Fibroblast of lung (primary cell): ENCODE measurements at regions not wholly inside any gene's neighbourhood (a gene's known extent, or its start where the extent isn't known, plus 50 kb on each side); places are given as distances from the start of the nearest gene placed in this dataset.

ENCODE experiments used
- DNase-seq, 2 donors: peaks; one replicate each; pipeline versions ENCODE4 v3.0.0 to v3.0.0-alpha.2; 2010; ENCODE audit warnings: low read depth in 2 of 2
- H2AFZ ChIP-seq: 2 replicates; pipeline ENCODE4 v1.5.1; 2012; ENCODE audit warnings: low read length, control low read depth, inconsistent platforms
- H3K27ac ChIP-seq: 2 replicates; pipeline ENCODE4 v1.5.1; 2011; ENCODE audit warnings: low read length, control low read depth; ENCODE audit not compliant: insufficient read depth
- H3K27me3 ChIP-seq: 2 replicates; pipeline ENCODE4 v1.5.1; 2011; ENCODE audit warnings: mild to moderate bottlenecking, low read length; ENCODE audit not compliant: control insufficient read depth, insufficient read depth
- H3K36me3 ChIP-seq: 2 replicates; pipeline ENCODE4 v1.5.1; 2011; ENCODE audit warnings: low read length; ENCODE audit not compliant: control insufficient read depth, insufficient read depth
- H3K4me1 ChIP-seq: 2 replicates; pipeline ENCODE4 v1.5.1; 2011; ENCODE audit warnings: low read length; ENCODE audit not compliant: control insufficient read depth, insufficient read depth; ENCODE audit errors: extremely low read depth
- H3K4me2 ChIP-seq: 2 replicates; pipeline ENCODE4 v1.5.1; 2011; ENCODE audit warnings: low read length, control low read depth; ENCODE audit not compliant: insufficient read depth; ENCODE audit errors: extremely low read depth
- H3K4me3 ChIP-seq, 4 experiments: fragments of 200-600 bp in 1 of 4; sonication (generic) in 1 of 4; replicated peaks in 1 of 4; 2 replicates each; pipeline ENCODE4 v1.5.1; 2011 to 2016; ENCODE audit warnings: low read length in 4 of 4, low read depth in 3 of 4, mild to moderate bottlenecking in 3 of 4, control low read depth in 2 of 4, inconsistent platforms in 1 of 4, mixed read lengths in 1 of 4; ENCODE audit not compliant: insufficient read depth in 1 of 4; ENCODE audit errors: control extremely low read depth in 1 of 4
- H3K79me2 ChIP-seq: 2 replicates; pipeline ENCODE4 v1.5.1; 2012; ENCODE audit warnings: mild to moderate bottlenecking, low read length, inconsistent platforms; ENCODE audit not compliant: control insufficient read depth, insufficient read depth
- H3K9ac ChIP-seq: 2 replicates; pipeline ENCODE4 v1.5.1; 2011; ENCODE audit warnings: mild to moderate bottlenecking, low read length, control low read depth; ENCODE audit not compliant: insufficient read depth
- H3K9me3 ChIP-seq: 2 replicates; pipeline ENCODE4 v1.5.1; 2012; ENCODE audit warnings: low read depth, low read length; ENCODE audit not compliant: control insufficient read depth, insufficient read depth
- H4K20me1 ChIP-seq: 2 replicates; pipeline ENCODE4 v1.5.1; 2011; ENCODE audit warnings: low read length; ENCODE audit not compliant: control insufficient read depth, insufficient read depth; ENCODE audit errors: extremely low read depth
- EZH2 ChIP-seq: IDR thresholded peaks from 2 replicates; pipeline ENCODE4 v1.5.1; 2012; ENCODE audit warnings: low read length, control low read depth, mild to moderate bottlenecking; ENCODE audit errors: missing control alignments
- TF ChIP-seq, protein P1 (sequence below), 2 donors: IDR thresholded peaks in 1 of 2; conservative IDR thresholded peaks in 1 of 2; 1 replicate in 1 of 2; 2 replicates in 1 of 2; pipeline ENCODE4 v1.5.1; 2011 to 2012; ENCODE audit warnings: low read length in 2 of 2, control low read depth in 1 of 2, inconsistent platforms in 1 of 2, low read depth in 1 of 2, mild to moderate bottlenecking in 1 of 2

DNA sequence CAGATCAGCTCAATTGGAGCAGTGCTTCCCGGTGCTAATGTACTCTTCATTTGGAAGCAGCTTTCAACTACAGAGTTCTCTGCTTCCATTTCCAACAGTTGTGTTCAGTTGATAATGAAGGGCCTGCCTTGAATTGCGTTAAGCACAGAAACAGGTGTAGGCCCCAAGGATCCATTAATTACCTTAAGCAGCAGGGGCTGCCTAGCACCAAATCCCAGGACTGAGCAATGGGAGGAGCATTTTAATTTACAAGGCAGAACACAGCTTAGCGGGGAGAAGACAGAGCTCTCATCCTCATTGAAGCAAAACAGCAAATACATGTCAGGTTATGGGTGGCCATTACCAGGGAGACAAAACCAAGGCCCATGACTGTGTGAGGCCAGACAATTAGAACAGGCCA is 349.6 kb downstream of the TFEC start:
- Histone ChIP-seq H3K4me1 (peaks cover 2% of the 10 kb centered on the region), H3K9ac (no peak overlapping the region), H2AFZ (no peak overlapping the region), H4K20me1 (no peaks in the 10 kb centered on the region), H3K9me3 (no peaks in the 10 kb centered on the region), H3K79me2 (no peaks in the 10 kb centered on the region), H3K27me3 (no peaks in the 10 kb centered on the region), H3K4me3 (no peak overlapping the region), H3K27ac (no peak overlapping the region), H3K36me3 (no peaks in the 10 kb centered on the region), H3K4me2 (no peak overlapping the region)
- no peak for TF ChIP-seq EZH2
- TF ChIP-seq, protein P1, sequence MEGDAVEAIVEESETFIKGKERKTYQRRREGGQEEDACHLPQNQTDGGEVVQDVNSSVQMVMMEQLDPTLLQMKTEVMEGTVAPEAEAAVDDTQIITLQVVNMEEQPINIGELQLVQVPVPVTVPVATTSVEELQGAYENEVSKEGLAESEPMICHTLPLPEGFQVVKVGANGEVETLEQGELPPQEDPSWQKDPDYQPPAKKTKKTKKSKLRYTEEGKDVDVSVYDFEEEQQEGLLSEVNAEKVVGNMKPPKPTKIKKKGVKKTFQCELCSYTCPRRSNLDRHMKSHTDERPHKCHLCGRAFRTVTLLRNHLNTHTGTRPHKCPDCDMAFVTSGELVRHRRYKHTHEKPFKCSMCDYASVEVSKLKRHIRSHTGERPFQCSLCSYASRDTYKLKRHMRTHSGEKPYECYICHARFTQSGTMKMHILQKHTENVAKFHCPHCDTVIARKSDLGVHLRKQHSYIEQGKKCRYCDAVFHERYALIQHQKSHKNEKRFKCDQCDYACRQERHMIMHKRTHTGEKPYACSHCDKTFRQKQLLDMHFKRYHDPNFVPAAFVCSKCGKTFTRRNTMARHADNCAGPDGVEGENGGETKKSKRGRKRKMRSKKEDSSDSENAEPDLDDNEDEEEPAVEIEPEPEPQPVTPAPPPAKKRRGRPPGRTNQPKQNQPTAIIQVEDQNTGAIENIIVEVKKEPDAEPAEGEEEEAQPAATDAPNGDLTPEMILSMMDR (conservative IDR thresholded peaks at IDR 0.05 in 1 of 2, IDR thresholded peaks at IDR 0.05 in 1 of 2; ENCODE audit: low read depth in 1 of 2, low read length in 2 of 2) = no peak
- DNase-seq = no peak

DNA sequence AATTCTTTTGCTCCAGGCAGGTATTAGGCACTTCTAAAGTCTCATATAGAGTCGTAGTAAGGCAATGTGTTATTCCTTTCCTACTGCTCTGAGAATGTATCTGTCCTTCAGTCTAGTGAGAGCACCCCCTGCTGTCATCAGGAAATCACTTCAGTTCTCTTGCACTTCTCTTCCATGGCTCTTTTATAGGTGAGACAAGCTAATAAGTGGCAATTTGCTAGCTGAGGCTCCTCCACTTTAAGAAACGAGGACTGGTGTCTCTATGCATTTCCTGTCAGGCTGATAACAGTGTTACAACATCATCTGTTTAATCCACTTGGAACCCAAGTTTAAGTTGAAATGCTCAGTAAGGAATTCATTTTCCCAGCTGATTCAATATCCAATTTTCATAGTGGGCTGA is 350.6 kb downstream of the TFEC start:
- no peaks in the 10 kb centered on the region for H3K36me3 ChIP-seq
- peak; percentile 44 to 65 for DNase-seq
- H3K9me3 ChIP-seq = no peaks in the 10 kb centered on the region
- peaks cover 2% of the 10 kb centered on the region for H3K4me1 ChIP-seq
- TF ChIP-seq EZH2 = no peak
- TF ChIP-seq, protein P1 (conservative IDR thresholded peaks at IDR 0.05 in 1 of 2, IDR thresholded peaks at IDR 0.05 in 1 of 2; ENCODE audit: low read depth in 1 of 2, low read length in 2 of 2) = peak; percentile 48 to 67
- no peak overlapping the region for H2AFZ ChIP-seq
- no peak overlapping the region for H3K4me2 ChIP-seq
- no peaks in the 10 kb centered on the region for H3K27me3 ChIP-seq
- no peak overlapping the region for H3K9ac ChIP-seq
- no peak overlapping the region for H3K4me3 ChIP-seq
- no peaks in the 10 kb centered on the region for H4K20me1 ChIP-seq
- no peak overlapping the region for H3K27ac ChIP-seq
- H3K79me2 ChIP-seq = no peaks in the 10 kb centered on the region

DNA sequence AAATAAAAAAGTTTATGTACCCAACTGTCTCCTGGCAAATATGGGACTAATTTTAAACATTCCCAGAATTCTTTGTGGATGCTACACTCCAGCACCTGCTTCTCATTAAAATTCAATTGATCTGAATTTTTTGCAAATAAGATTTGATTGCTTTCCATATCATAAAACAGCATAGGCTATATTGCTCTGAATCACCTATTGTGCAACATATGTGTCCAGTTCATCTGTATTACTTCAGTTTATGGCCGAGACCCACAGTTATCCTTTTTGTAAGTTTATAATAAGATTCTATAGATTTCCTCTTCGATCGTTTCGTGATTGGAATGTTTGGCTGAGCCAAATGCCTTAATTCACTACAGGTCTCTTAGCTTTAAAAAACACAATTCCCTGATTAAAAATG is 351.1 kb downstream of the TFEC start:
- H3K4me1 ChIP-seq = peaks cover 2% of the 10 kb centered on the region
- DNase-seq = no peak
- H3K4me2 ChIP-seq = no peak overlapping the region
- H3K27ac ChIP-seq = no peak overlapping the region
- no peaks in the 10 kb centered on the region for H3K27me3 ChIP-seq
- no peaks in the 10 kb centered on the region for H3K36me3 ChIP-seq
- H3K9ac ChIP-seq = no peak overlapping the region
- H2AFZ ChIP-seq = no peak overlapping the region
- no peaks in the 10 kb centered on the region for H4K20me1 ChIP-seq
- no peak overlapping the region for H3K4me3 ChIP-seq
- H3K79me2 ChIP-seq = no peaks in the 10 kb centered on the region
- TF ChIP-seq, protein P1 (conservative IDR thresholded peaks at IDR 0.05 in 1 of 2, IDR thresholded peaks at IDR 0.05 in 1 of 2; ENCODE audit: low read depth in 1 of 2, low read length in 2 of 2) = no peak
- no peak for TF ChIP-seq EZH2
- H3K9me3 ChIP-seq = no peaks in the 10 kb centered on the region
